ENCODE measurements at regions not wholly inside any gene's neighbourhood (a gene's known extent, or its start where the extent isn't known, plus 50 kb on each side); places are given as distances from the start of the nearest gene placed in this dataset.

DNA sequence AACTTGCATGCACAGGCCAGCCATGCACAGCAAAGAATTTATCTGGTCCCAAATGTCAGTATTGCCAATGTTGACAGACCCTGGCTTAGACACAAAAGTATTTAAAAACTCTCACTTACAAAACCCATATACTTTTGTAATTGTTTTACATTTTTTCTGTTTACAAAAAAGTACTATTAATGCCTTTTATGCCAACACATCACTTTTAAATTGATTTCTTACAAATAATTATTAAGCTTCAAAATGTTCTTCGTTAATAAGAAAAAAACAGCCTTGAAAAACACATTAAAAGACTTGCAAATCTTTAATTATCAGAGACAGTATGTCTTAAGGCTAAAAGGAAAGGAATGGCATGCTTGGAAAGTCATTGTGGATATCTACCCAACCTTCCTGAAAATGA is 181.3 kb upstream of the TWIST2 start:
- no peak overlapping the region for H3K4me3 Mint-ChIP-seq
- ChIA-PET POLR2A (no interaction called here), CTCF (no interaction called here)
- Histone ChIP-seq H3K9ac (ENCODE audit: low read length) (no peak overlapping the region), H3K4me3 (ENCODE audit: control extremely low read depth in 1 of 5, extremely low read depth in 1 of 5, insufficient read depth in 1 of 5, low read depth in 2 of 5, low read length in 4 of 5) (no peak overlapping the region), H3K27me3 (replicated peaks in 1 of 4; ENCODE audit: control extremely low read depth in 1 of 4, control insufficient read depth in 3 of 4, insufficient read depth in 4 of 4, low read length in 3 of 4) (no peaks in the 10 kb centered on the region), H3K4me1 (ENCODE audit: control insufficient read depth in 2 of 2, insufficient read depth in 2 of 2, low read length in 2 of 2) (no peaks in the 10 kb centered on the region), H3K36me3 (replicated peaks in 1 of 2; ENCODE audit: control extremely low read depth in 1 of 2, control insufficient read depth in 1 of 2, extremely low read depth in 1 of 2, insufficient read depth in 2 of 2, low read length in 1 of 2) (no peaks in the 10 kb centered on the region), H2AFZ (ENCODE audit: insufficient read depth, low read depth, low read length, poor library complexity, severe bottlenecking) (no peak overlapping the region), H3K27ac (ENCODE audit: low read length in 2 of 2) (no peak overlapping the region), H3K9me3 (ENCODE audit: control extremely low read depth in 1 of 3, control insufficient read depth in 2 of 3, insufficient read depth in 1 of 3, low read length in 2 of 3) (peaks cover 0 to 10% (median 0%) of the 10 kb centered on the region in 3 donors), H4K20me1 (ENCODE audit: control insufficient read depth, insufficient read depth, low read length, poor library complexity, severe bottlenecking) (no peaks in the 10 kb centered on the region), H3K4me2 (replicated peaks; ENCODE audit: low read depth, low read length, poor library complexity, severe bottlenecking) (no peak overlapping the region), H3K79me2 (ENCODE audit: control insufficient read depth, insufficient read depth, low read length) (no peaks in the 10 kb centered on the region)
- H3K9me3 Mint-ChIP-seq (ENCODE audit: insufficient read depth): peaks cover 2% of the 10 kb centered on the region
- H3K27ac Mint-ChIP-seq: no peak overlapping the region
- intact Hi-C loops (cut with micrococcal nuclease): no loop called here
- no CpG with 5 or more reads among the region's 1 CpG for WGBS (ENCODE audit: insufficient coverage)
- DNase-seq (no peak), ATAC-seq (ENCODE audit: low read depth) (no peak)
- no peaks in the 10 kb centered on the region for H3K4me1 Mint-ChIP-seq
- peaks cover 11% of the 10 kb centered on the region for H3K27me3 Mint-ChIP-seq
- no peak for TF ChIP-seq EZH2 (IDR thresholded peaks at IDR 0.05; ENCODE audit: borderline replicate concordance, insufficient read depth, low read depth, low read length, poor library complexity, severe bottlenecking)
- TF ChIP-seq, protein P1, sequence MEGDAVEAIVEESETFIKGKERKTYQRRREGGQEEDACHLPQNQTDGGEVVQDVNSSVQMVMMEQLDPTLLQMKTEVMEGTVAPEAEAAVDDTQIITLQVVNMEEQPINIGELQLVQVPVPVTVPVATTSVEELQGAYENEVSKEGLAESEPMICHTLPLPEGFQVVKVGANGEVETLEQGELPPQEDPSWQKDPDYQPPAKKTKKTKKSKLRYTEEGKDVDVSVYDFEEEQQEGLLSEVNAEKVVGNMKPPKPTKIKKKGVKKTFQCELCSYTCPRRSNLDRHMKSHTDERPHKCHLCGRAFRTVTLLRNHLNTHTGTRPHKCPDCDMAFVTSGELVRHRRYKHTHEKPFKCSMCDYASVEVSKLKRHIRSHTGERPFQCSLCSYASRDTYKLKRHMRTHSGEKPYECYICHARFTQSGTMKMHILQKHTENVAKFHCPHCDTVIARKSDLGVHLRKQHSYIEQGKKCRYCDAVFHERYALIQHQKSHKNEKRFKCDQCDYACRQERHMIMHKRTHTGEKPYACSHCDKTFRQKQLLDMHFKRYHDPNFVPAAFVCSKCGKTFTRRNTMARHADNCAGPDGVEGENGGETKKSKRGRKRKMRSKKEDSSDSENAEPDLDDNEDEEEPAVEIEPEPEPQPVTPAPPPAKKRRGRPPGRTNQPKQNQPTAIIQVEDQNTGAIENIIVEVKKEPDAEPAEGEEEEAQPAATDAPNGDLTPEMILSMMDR (IDR thresholded peaks at IDR 0.05): no peak

DNA sequence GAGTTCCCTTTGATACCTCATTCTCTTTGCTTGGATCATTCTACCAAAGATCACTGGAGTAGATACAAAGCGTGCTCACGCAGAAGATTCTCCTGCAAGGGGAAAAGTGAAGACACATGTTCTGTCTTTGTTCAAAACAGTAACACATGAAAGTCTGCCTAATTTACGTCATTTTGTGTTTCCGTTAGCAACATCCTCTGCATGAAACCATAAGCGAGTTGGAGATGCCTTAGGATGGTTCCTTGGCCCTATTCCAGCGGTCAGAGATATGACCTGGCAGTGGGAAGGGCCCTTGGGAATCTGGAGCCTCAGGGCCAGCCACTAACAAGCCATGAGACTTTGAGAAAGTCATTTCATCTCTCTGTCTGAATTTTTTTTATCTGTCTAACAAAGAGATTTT is 180.9 kb upstream of the TWIST2 start:
- WGBS (ENCODE audit: insufficient coverage): 79% methylated on average over 6 of the region's 6 CpGs
- H3K4me3 Mint-ChIP-seq: no peak overlapping the region
- H2AFZ ChIP-seq (ENCODE audit: insufficient read depth, low read depth, low read length, poor library complexity, severe bottlenecking): no peak overlapping the region
- intact Hi-C loops (cut with micrococcal nuclease): no loop called here
- H3K4me1 ChIP-seq (ENCODE audit: control insufficient read depth in 2 of 2, insufficient read depth in 2 of 2, low read length in 2 of 2): no peaks in the 10 kb centered on the region
- H3K27ac ChIP-seq (ENCODE audit: low read length in 2 of 2): no peak overlapping the region
- CTCF ChIA-PET: no interaction called here
- ATAC-seq (ENCODE audit: low read depth) (no peak), DNase-seq (no peak)
- POLR2A ChIA-PET: no interaction called here
- H3K9me3 Mint-ChIP-seq (ENCODE audit: insufficient read depth): peaks cover 2% of the 10 kb centered on the region
- no peaks in the 10 kb centered on the region for H3K27me3 ChIP-seq (replicated peaks in 1 of 4; ENCODE audit: control extremely low read depth in 1 of 4, control insufficient read depth in 3 of 4, insufficient read depth in 4 of 4, low read length in 3 of 4)
- no peak overlapping the region for H3K4me3 ChIP-seq (ENCODE audit: control extremely low read depth in 1 of 5, extremely low read depth in 1 of 5, insufficient read depth in 1 of 5, low read depth in 2 of 5, low read length in 4 of 5)
- peaks cover 11% of the 10 kb centered on the region for H3K27me3 Mint-ChIP-seq
- no peak overlapping the region for H3K9ac ChIP-seq (ENCODE audit: low read length)
- TF ChIP-seq, protein P1 (IDR thresholded peaks at IDR 0.05): no peak
- TF ChIP-seq EZH2 (IDR thresholded peaks at IDR 0.05; ENCODE audit: borderline replicate concordance, insufficient read depth, low read depth, low read length, poor library complexity, severe bottlenecking): no peak
- no peaks in the 10 kb centered on the region for H3K79me2 ChIP-seq (ENCODE audit: control insufficient read depth, insufficient read depth, low read length)
- H3K9me3 ChIP-seq (ENCODE audit: control extremely low read depth in 1 of 3, control insufficient read depth in 2 of 3, insufficient read depth in 1 of 3, low read length in 2 of 3): peaks cover 0 to 9% (median 0%) of the 10 kb centered on the region in 3 donors
- no peak overlapping the region for H3K4me2 ChIP-seq (replicated peaks; ENCODE audit: low read depth, low read length, poor library complexity, severe bottlenecking)
- H3K36me3 ChIP-seq (replicated peaks in 1 of 2; ENCODE audit: control extremely low read depth in 1 of 2, control insufficient read depth in 1 of 2, extremely low read depth in 1 of 2, insufficient read depth in 2 of 2, low read length in 1 of 2): no peaks in the 10 kb centered on the region
- H3K27ac Mint-ChIP-seq: no peak overlapping the region
- H3K4me1 Mint-ChIP-seq: no peaks in the 10 kb centered on the region
- no peaks in the 10 kb centered on the region for H4K20me1 ChIP-seq (ENCODE audit: control insufficient read depth, insufficient read depth, low read length, poor library complexity, severe bottlenecking)

Measured in B cell (primary cell).